Testis (tissue), 2 donors: ENCODE measurements at regions not wholly inside any gene's neighbourhood (a gene's known extent, or its start where the extent isn't known, plus 50 kb on each side); places are given as distances from the start of the nearest gene placed in this dataset.

Experiments
- DNase-seq: peaks from one replicate; pipeline ENCODE4 v3.0.0-alpha.2; 2019
- H3K27ac ChIP-seq, 2 donors: fragments of 200-600 bp; sonication (generic); one replicate each; pipeline ENCODE4 v1.5.1; 2019
- H3K27me3 ChIP-seq: fragments of 200-600 bp; sonication (generic); one replicate; pipeline ENCODE4 v1.5.1; 2019
- H3K36me3 ChIP-seq: fragments of 200-600 bp; sonication (generic); one replicate; pipeline ENCODE4 v1.5.1; 2017; ENCODE audit warnings: low read depth; ENCODE audit errors: missing control alignments
- H3K4me1 ChIP-seq: fragments of 200-600 bp; sonication (generic); one replicate; pipeline ENCODE4 v1.5.1; 2019
- H3K4me3 ChIP-seq, 2 donors: fragments of 200-600 bp; sonication (generic); one replicate each; pipeline ENCODE4 v1.5.1; 2017 to 2019
- H3K9me3 ChIP-seq: fragments of 200-600 bp; sonication (generic); one replicate; pipeline ENCODE4 v1.5.1; 2017
- CTCF ChIP-seq, 3 experiments: fragments of 450-650 bp in 2 of 3; fragments of 200-600 bp in 1 of 3; sonication (generic) in 1 of 3; IDR thresholded peaks; one replicate each; pipeline ENCODE4 v1.5.1; 2016 to 2019; ENCODE audit warnings: antibody characterized with exemption in 3 of 3, mild to moderate bottlenecking in 2 of 3, moderate library complexity in 1 of 3
- POLR2A ChIP-seq: fragments of 450-650 bp; IDR thresholded peaks from one replicate; pipeline ENCODE4 v1.6.1; 2017; ENCODE audit warnings: antibody characterized with exemption, mild to moderate bottlenecking, moderate library complexity
- WGBS, 2 donors: methylation state at CpG; one replicate each; pipeline ENCODE4 v1.1.5; 2018; 5-methylcytosine and 5-hydroxymethylcytosine counted together
- intact Hi-C: fragments of 100-400 bp; cut with DNase I; formaldehyde crosslinking; loops from one replicate; pipeline ENCODE4 v1.15.1; 2023; ENCODE audit warnings: low total_unique reads

GRCh38 chr4:159016593-159017024 lies 86.3 kb upstream of the RAPGEF2 start:
- TF ChIP-seq POLR2A (no peak), CTCF (IDR thresholded peaks at IDR 0.05) (no peak)
- Histone ChIP-seq H3K36me3 (no peaks in the 10 kb centered on the region), H3K4me1 (no peaks in the 10 kb centered on the region), H3K9me3 (no peaks in the 10 kb centered on the region), H3K4me3 (no peak overlapping the region), H3K27ac (no peak overlapping the region), H3K27me3 (no peaks in the 10 kb centered on the region)
- no peak for DNase-seq
- 29 to 44% methylated on average over 8 of the region's 8 CpGs for WGBS, 2 donors
- intact Hi-C loops = no loop called here

GRCh38 chr4:159017323-159018026 lies 85.4 kb upstream of the RAPGEF2 start:
- intact Hi-C loops = no loop called here
- no peaks in the 10 kb centered on the region for H3K36me3 ChIP-seq
- DNase-seq = no peak
- no peaks in the 10 kb centered on the region for H3K9me3 ChIP-seq
- H3K27ac ChIP-seq = no peak overlapping the region
- H3K27me3 ChIP-seq = no peaks in the 10 kb centered on the region
- H3K4me1 ChIP-seq = no peaks in the 10 kb centered on the region
- TF ChIP-seq CTCF (IDR thresholded peaks at IDR 0.05) (no peak), POLR2A (no peak)
- no peak overlapping the region for H3K4me3 ChIP-seq
- 80 to 81% methylated on average over 5 of the region's 5 CpGs for WGBS, 2 donors

GRCh38 chr4:159018062-159018629 lies 84.7 kb upstream of the RAPGEF2 start:
- no peak overlapping the region for H3K4me3 ChIP-seq
- H3K9me3 ChIP-seq = no peaks in the 10 kb centered on the region
- no peaks in the 10 kb centered on the region for H3K27me3 ChIP-seq
- no peaks in the 10 kb centered on the region for H3K4me1 ChIP-seq
- intact Hi-C loops = no loop called here
- no peak for DNase-seq
- WGBS, 2 donors = 56 to 66% methylated on average over 2 to 4 of the region's 4 CpGs
- no peaks in the 10 kb centered on the region for H3K36me3 ChIP-seq
- H3K27ac ChIP-seq = no peak overlapping the region
- TF ChIP-seq CTCF (IDR thresholded peaks at IDR 0.05) = no peak
- no peak for TF ChIP-seq POLR2A

GRCh38 chr4:159019356-159019755 lies 83.5 kb upstream of the RAPGEF2 start:
- Histone ChIP-seq H3K4me3 (no peak overlapping the region), H3K9me3 (no peaks in the 10 kb centered on the region), H3K36me3 (no peaks in the 10 kb centered on the region), H3K27ac (no peak overlapping the region), H3K27me3 (no peaks in the 10 kb centered on the region), H3K4me1 (no peaks in the 10 kb centered on the region)
- no peak for DNase-seq
- WGBS, 2 donors = 62 to 66% methylated on average over 5 of the region's 5 CpGs
- no peak for TF ChIP-seq POLR2A
- no peak for TF ChIP-seq CTCF (IDR thresholded peaks at IDR 0.05)
- intact Hi-C loops = no loop called here
